Left ventricle myocardium inferior (tissue), 1 donor: ENCODE measurements at regions not wholly inside any gene's neighbourhood (a gene's known extent, or its start where the extent isn't known, plus 50 kb on each side); places are given as distances from the start of the nearest gene placed in this dataset.

Source experiments
- DNase-seq: peaks from one replicate; pipeline ENCODE4 v3.0.0-alpha.2; 2020
- H3K27ac ChIP-seq: fragments of 200-600 bp; replicated peaks from 2 replicates; pipeline ENCODE4 v1.8.0; 2021
- H3K27me3 ChIP-seq: fragments of 200-600 bp; 2 replicates; pipeline ENCODE4 v1.8.0; 2021; ENCODE audit warnings: low read depth
- H3K36me3 ChIP-seq: fragments of 200-600 bp; 2 replicates; pipeline ENCODE4 v1.8.0; 2021
- H3K4me1 ChIP-seq: fragments of 200-600 bp; 2 replicates; pipeline ENCODE4 v1.8.0; 2021
- H3K4me3 ChIP-seq: fragments of 200-600 bp; 2 replicates; pipeline ENCODE4 v1.8.0; 2021; ENCODE audit warnings: mild to moderate bottlenecking, moderate library complexity
- H3K9me3 ChIP-seq: fragments of 200-600 bp; replicated peaks from 2 replicates; pipeline ENCODE4 v1.8.0; 2021
- intact Hi-C: fragments of 100-400 bp; cut with micrococcal nuclease; formaldehyde crosslinking; loops from one replicate; pipeline ENCODE4 v1.11.0; 2022
- TF ChIP-seq, protein P1 (sequence below): fragments of 200-600 bp; IDR thresholded peaks from 2 replicates; pipeline ENCODE4 v1.8.0; 2021; ENCODE audit warnings: antibody characterized with exemption, mild to moderate bottlenecking, borderline replicate concordance
- donor health status: DM: no; HTN: yes; CAD: no; lungs with severe emphysema.

DNA sequence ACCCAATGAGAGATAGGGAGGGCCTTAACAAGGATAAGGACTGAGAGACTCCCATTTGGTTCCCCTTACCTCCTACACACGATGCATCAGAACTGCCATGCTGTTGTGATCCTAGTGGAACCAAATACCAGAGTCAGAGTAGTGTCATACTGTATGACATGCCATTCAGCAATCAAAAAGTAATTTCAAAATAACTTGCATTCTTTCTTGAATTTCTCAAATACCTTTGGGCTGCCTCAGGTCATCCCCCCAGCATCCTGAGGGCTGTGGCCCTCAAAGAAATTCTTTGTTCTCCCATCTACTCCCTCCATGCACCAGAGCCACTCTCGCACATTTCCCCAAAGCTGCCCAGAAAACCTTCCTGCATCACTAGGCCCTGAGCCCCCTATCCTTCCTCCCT is 68.9 kb upstream of the PPP2R3A start:
- Histone ChIP-seq H3K4me1 (no peaks in the 10 kb centered on the region), H3K36me3 (no peaks in the 10 kb centered on the region), H3K27me3 (no peaks in the 10 kb centered on the region), H3K27ac (no peak overlapping the region), H3K9me3 (no peaks in the 10 kb centered on the region), H3K4me3 (no peak overlapping the region)
- TF ChIP-seq, protein P1, sequence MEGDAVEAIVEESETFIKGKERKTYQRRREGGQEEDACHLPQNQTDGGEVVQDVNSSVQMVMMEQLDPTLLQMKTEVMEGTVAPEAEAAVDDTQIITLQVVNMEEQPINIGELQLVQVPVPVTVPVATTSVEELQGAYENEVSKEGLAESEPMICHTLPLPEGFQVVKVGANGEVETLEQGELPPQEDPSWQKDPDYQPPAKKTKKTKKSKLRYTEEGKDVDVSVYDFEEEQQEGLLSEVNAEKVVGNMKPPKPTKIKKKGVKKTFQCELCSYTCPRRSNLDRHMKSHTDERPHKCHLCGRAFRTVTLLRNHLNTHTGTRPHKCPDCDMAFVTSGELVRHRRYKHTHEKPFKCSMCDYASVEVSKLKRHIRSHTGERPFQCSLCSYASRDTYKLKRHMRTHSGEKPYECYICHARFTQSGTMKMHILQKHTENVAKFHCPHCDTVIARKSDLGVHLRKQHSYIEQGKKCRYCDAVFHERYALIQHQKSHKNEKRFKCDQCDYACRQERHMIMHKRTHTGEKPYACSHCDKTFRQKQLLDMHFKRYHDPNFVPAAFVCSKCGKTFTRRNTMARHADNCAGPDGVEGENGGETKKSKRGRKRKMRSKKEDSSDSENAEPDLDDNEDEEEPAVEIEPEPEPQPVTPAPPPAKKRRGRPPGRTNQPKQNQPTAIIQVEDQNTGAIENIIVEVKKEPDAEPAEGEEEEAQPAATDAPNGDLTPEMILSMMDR: no peak
- no peak for DNase-seq
- intact Hi-C loops: loop anchor here (10.0 kb wide), 2 partner anchors 1102 to 1292 kb away; partner anchors contain the start of gene EPHB1

DNA sequence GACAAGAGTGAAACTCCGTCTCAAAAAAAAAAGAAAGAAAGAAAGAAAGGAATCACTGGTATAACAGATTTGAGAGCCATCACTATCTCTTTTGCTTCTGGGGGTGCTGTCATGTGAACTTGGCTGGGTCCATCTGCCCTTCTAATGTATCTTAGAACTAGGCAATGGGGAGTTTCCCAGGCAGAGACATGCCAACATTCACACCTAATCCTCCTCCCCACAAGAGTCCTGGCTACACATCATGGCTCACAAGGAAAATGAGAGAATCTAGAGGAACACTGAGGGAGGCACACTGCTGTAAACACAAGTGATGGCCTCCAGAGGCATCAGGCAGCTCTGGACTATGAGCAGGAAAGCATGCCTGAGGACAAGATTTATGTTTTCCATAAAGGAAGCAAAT is 67.8 kb upstream of the PPP2R3A start:
- intact Hi-C loops: loop anchor here (10.0 kb wide), 2 partner anchors 1103 to 1293 kb away; partner anchors contain the start of gene EPHB1

GRCh38 chr3:135898774-135899173 is 66.8 kb upstream of the PPP2R3A start:
- Histone ChIP-seq H3K27me3 (peaks cover 7% of the 10 kb centered on the region), H3K9me3 (no peaks in the 10 kb centered on the region), H3K36me3 (no peaks in the 10 kb centered on the region), H3K27ac (no peak overlapping the region), H3K4me1 (no peaks in the 10 kb centered on the region), H3K4me3 (no peak overlapping the region)
- intact Hi-C loops: loop anchor here (10.0 kb wide), 2 partner anchors 1104 to 1294 kb away; partner anchors contain the start of gene EPHB1
- TF ChIP-seq, protein P1: no peak
- DNase-seq: no peak

More for the DNA sequence above, 67.8 kb upstream of the PPP2R3A start:
- Histone ChIP-seq H3K27me3 (peaks cover 7% of the 10 kb centered on the region), H3K4me3 (no peak overlapping the region), H3K9me3 (no peaks in the 10 kb centered on the region), H3K4me1 (no peaks in the 10 kb centered on the region), H3K27ac (no peak overlapping the region), H3K36me3 (no peaks in the 10 kb centered on the region)
- TF ChIP-seq, protein P1: no peak
- no peak for DNase-seq

- Histone ChIP-seq H3K27ac (no peak overlapping the region), H3K4me1 (no peaks in the 10 kb centered on the region), H3K4me3 (no peak overlapping the region), H3K9me3 (no peaks in the 10 kb centered on the region), H3K27me3 (peaks cover 7% of the 10 kb centered on the region), H3K36me3 (no peaks in the 10 kb centered on the region)
- TF ChIP-seq, protein P1: peak; percentile 56
- DNase-seq: no peak
- intact Hi-C loops: no loop called here
These were observed 60.3 kb upstream of the PPP2R3A start for GRCh38 chr3:135905058-135905724.

- Histone ChIP-seq H3K9me3 (no peaks in the 10 kb centered on the region), H3K4me3 (no peak overlapping the region), H3K27me3 (no peaks in the 10 kb centered on the region), H3K27ac (no peak overlapping the region), H3K36me3 (no peaks in the 10 kb centered on the region), H3K4me1 (no peaks in the 10 kb centered on the region)
- intact Hi-C loops: no loop called here
- DNase-seq: no peak
- TF ChIP-seq, protein P1: no peak
These were observed 57.9 kb upstream of the PPP2R3A start for GRCh38 chr3:135907422-135908165.
